ENCODE measurements at regions not wholly inside any gene's neighbourhood (a gene's known extent, or its start where the extent isn't known, plus 50 kb on each side); places are given as distances from the start of the nearest gene placed in this dataset.

- no peak overlapping the region for H3K4me3 ChIP-seq (ENCODE audit: low read depth, low read length, poor library complexity, severe bottlenecking)
- H3K36me3 ChIP-seq (ENCODE audit: insufficient read depth, low read length, poor library complexity, severe bottlenecking) = no peaks in the 10 kb centered on the region
- ChIA-PET CTCF (no interaction called here), POLR2A (ENCODE audit: low non-redundant PET) (no interaction called here)
- intact Hi-C loops (cut with micrococcal nuclease; ENCODE audit: unreplicated experiment) = no loop called here
- H3K9me3 ChIP-seq (ENCODE audit: low read depth, low read length, poor library complexity, severe bottlenecking) = no peaks in the 10 kb centered on the region
- no TSS peak for BruUV-seq (replicated peaks)
- peaks cover 31% of the 10 kb centered on the region for H3K27me3 ChIP-seq (replicated peaks; ENCODE audit: insufficient read depth, low read depth, low read length, poor library complexity)
- no peak overlapping the region for H3K27ac ChIP-seq (ENCODE audit: low read depth, low read length, poor library complexity, severe bottlenecking)
- no peak for TF ChIP-seq EZH2 (IDR thresholded peaks at IDR 0.05; ENCODE audit: borderline replicate concordance, low read depth, low read length, poor library complexity, severe bottlenecking)
- TF ChIP-seq CTCF (conservative IDR thresholded peaks at IDR 0.05; ENCODE audit: low read depth, low read length) = no peak
- H3K4me1 ChIP-seq (ENCODE audit: insufficient read depth, low read length, poor library complexity, severe bottlenecking) = no peaks in the 10 kb centered on the region
- no peak for DNase-seq (ENCODE audit: low spot score)
Observed at GRCh38 chr2:129224022-129224421, 755.4 kb upstream of the RAB6C start.

- BruUV-seq (replicated peaks) = no TSS peak
- Histone ChIP-seq H3K4me3 (ENCODE audit: low read depth, low read length, poor library complexity, severe bottlenecking) (no peak overlapping the region), H3K9me3 (ENCODE audit: low read depth, low read length, poor library complexity, severe bottlenecking) (no peaks in the 10 kb centered on the region), H3K36me3 (ENCODE audit: insufficient read depth, low read length, poor library complexity, severe bottlenecking) (no peaks in the 10 kb centered on the region), H3K27me3 (replicated peaks; ENCODE audit: insufficient read depth, low read depth, low read length, poor library complexity) (peaks cover 31% of the 10 kb centered on the region), H3K4me1 (ENCODE audit: insufficient read depth, low read length, poor library complexity, severe bottlenecking) (no peaks in the 10 kb centered on the region), H3K27ac (ENCODE audit: low read depth, low read length, poor library complexity, severe bottlenecking) (no peak overlapping the region)
- DNase-seq (ENCODE audit: low spot score) = no peak
- POLR2A ChIA-PET (ENCODE audit: low non-redundant PET) = no interaction called here
- intact Hi-C loops (cut with micrococcal nuclease; ENCODE audit: unreplicated experiment) = no loop called here
- no peak for TF ChIP-seq CTCF (conservative IDR thresholded peaks at IDR 0.05; ENCODE audit: low read depth, low read length)
- CTCF ChIA-PET = no interaction called here
Observed at GRCh38 chr2:129224486-129224885, 755.0 kb upstream of the RAB6C start.

- no TSS peak for BruUV-seq (replicated peaks)
- no peak for TF ChIP-seq EZH2 (IDR thresholded peaks at IDR 0.05; ENCODE audit: borderline replicate concordance, low read depth, low read length, poor library complexity, severe bottlenecking)
- TF ChIP-seq CTCF (conservative IDR thresholded peaks at IDR 0.05; ENCODE audit: low read depth, low read length) = no peak
- CTCF ChIA-PET = no interaction called here
Observed at GRCh38 chr2:129229196-129229595, 750.3 kb upstream of the RAB6C start.

More at GRCh38 chr2:129229196-129229595, 750.3 kb upstream of the RAB6C start:
- Histone ChIP-seq H3K4me1 (ENCODE audit: insufficient read depth, low read length, poor library complexity, severe bottlenecking) (no peaks in the 10 kb centered on the region), H3K36me3 (ENCODE audit: insufficient read depth, low read length, poor library complexity, severe bottlenecking) (no peaks in the 10 kb centered on the region), H3K4me3 (ENCODE audit: low read depth, low read length, poor library complexity, severe bottlenecking) (no peak overlapping the region), H3K27me3 (replicated peaks; ENCODE audit: insufficient read depth, low read depth, low read length, poor library complexity) (peaks cover 4% of the 10 kb centered on the region), H3K9me3 (ENCODE audit: low read depth, low read length, poor library complexity, severe bottlenecking) (no peaks in the 10 kb centered on the region), H3K27ac (ENCODE audit: low read depth, low read length, poor library complexity, severe bottlenecking) (no peak overlapping the region)
- no peak for DNase-seq (ENCODE audit: low spot score)
- POLR2A ChIA-PET (ENCODE audit: low non-redundant PET) = no interaction called here
- intact Hi-C loops (cut with micrococcal nuclease; ENCODE audit: unreplicated experiment) = no loop called here

Data from A673 (cell line).